ENCODE measurements at regions not wholly inside any gene's neighbourhood (a gene's known extent, or its start where the extent isn't known, plus 50 kb on each side); places are given as distances from the start of the nearest gene placed in this dataset.
"Not testable (repeated sequence)": the region's sequence is repeated elsewhere in the genome, so short reads cannot be mapped to it uniquely, and the experiment has no call there.

- Histone ChIP-seq H3K4me1 (ENCODE audit: low read length) (peaks cover 14% of the 10 kb centered on the region), H3K9ac (ENCODE audit: low read length) (no peak overlapping the region), H3K27ac (ENCODE audit: low read length) (no peak overlapping the region), H4K20me1 (ENCODE audit: insufficient read depth, low read depth, low read length) (no peaks in the 10 kb centered on the region), H3K79me2 (ENCODE audit: low read length) (no peaks in the 10 kb centered on the region), H3K27me3 (ENCODE audit: low read length) (no peaks in the 10 kb centered on the region), H3K9me2 (replicated peaks; ENCODE audit: insufficient read depth, low read length) (no peaks in the 10 kb centered on the region), H3K36me3 (ENCODE audit: insufficient read depth, low read length) (no peaks in the 10 kb centered on the region), H3K4me3 (ENCODE audit: low read length) (no peak overlapping the region), H3K9me3 (ENCODE audit: low read length) (no peaks in the 10 kb centered on the region), H2AFZ (ENCODE audit: low read length) (no peak overlapping the region), H3K4me2 (ENCODE audit: low read depth, low read length, poor library complexity, severe bottlenecking) (no peak overlapping the region)
- no peak for DNase-seq
These were observed 103.5 kb upstream of the ZNF438 start for GRCh38 chr10:31135171-31135570.

- DNase-seq; H3K9me3 ChIP-seq (ENCODE audit: low read length); H3K27ac ChIP-seq (ENCODE audit: low read length); H2AFZ ChIP-seq (ENCODE audit: low read length); H3K27me3 ChIP-seq (ENCODE audit: low read length); H3K9me2 ChIP-seq (replicated peaks; ENCODE audit: insufficient read depth, low read length); H3K9ac ChIP-seq (ENCODE audit: low read length); H3K4me3 ChIP-seq (ENCODE audit: low read length); H4K20me1 ChIP-seq (ENCODE audit: insufficient read depth, low read depth, low read length); H3K36me3 ChIP-seq (ENCODE audit: insufficient read depth, low read length); H3K4me2 ChIP-seq (ENCODE audit: low read depth, low read length, poor library complexity, severe bottlenecking); H3K79me2 ChIP-seq (ENCODE audit: low read length): not testable (repeated sequence)
- H3K4me1 ChIP-seq (ENCODE audit: low read length) = peaks cover 14% of the 10 kb centered on the region
These were observed 104.1 kb upstream of the ZNF438 start for GRCh38 chr10:31135791-31136190.

- no peak overlapping the region for H3K9ac ChIP-seq (ENCODE audit: low read length)
- H3K79me2 ChIP-seq (ENCODE audit: low read length) = no peaks in the 10 kb centered on the region
- no peak overlapping the region for H3K27ac ChIP-seq (ENCODE audit: low read length)
- H3K36me3 ChIP-seq (ENCODE audit: insufficient read depth, low read length) = no peaks in the 10 kb centered on the region
- no peaks in the 10 kb centered on the region for H4K20me1 ChIP-seq (ENCODE audit: insufficient read depth, low read depth, low read length)
- H3K4me1 ChIP-seq (ENCODE audit: low read length) = peaks cover 14% of the 10 kb centered on the region
- H3K27me3 ChIP-seq (ENCODE audit: low read length) = no peaks in the 10 kb centered on the region
- no peaks in the 10 kb centered on the region for H3K9me2 ChIP-seq (replicated peaks; ENCODE audit: insufficient read depth, low read length)
- no peak overlapping the region for H2AFZ ChIP-seq (ENCODE audit: low read length)
- no peak for DNase-seq
- no peaks in the 10 kb centered on the region for H3K9me3 ChIP-seq (ENCODE audit: low read length)
- H3K4me2 ChIP-seq (ENCODE audit: low read depth, low read length, poor library complexity, severe bottlenecking) = no peak overlapping the region
- H3K4me3 ChIP-seq (ENCODE audit: low read length) = no peak overlapping the region
These were observed 104.7 kb upstream of the ZNF438 start for GRCh38 chr10:31136386-31136785.

GRCh38 chr10:31136930-31137885 lies 105.5 kb upstream of the ZNF438 start:
- H3K9me2 ChIP-seq (replicated peaks; ENCODE audit: insufficient read depth, low read length) = no peaks in the 10 kb centered on the region
- no peaks in the 10 kb centered on the region for H4K20me1 ChIP-seq (ENCODE audit: insufficient read depth, low read depth, low read length)
- H3K79me2 ChIP-seq (ENCODE audit: low read length) = no peaks in the 10 kb centered on the region
- H3K4me2 ChIP-seq (ENCODE audit: low read depth, low read length, poor library complexity, severe bottlenecking) = no peak overlapping the region
- peaks cover 14% of the 10 kb centered on the region for H3K4me1 ChIP-seq (ENCODE audit: low read length)
- H3K27me3 ChIP-seq (ENCODE audit: low read length) = no peaks in the 10 kb centered on the region
- no peaks in the 10 kb centered on the region for H3K36me3 ChIP-seq (ENCODE audit: insufficient read depth, low read length)
- H3K4me3 ChIP-seq (ENCODE audit: low read length) = no peak overlapping the region
- H2AFZ ChIP-seq (ENCODE audit: low read length) = no peak overlapping the region
- no peak overlapping the region for H3K9ac ChIP-seq (ENCODE audit: low read length)
- H3K9me3 ChIP-seq (ENCODE audit: low read length) = no peaks in the 10 kb centered on the region
- H3K27ac ChIP-seq (ENCODE audit: low read length) = no peak overlapping the region
- DNase-seq = no peak

GRCh38 chr10:31138026-31138553 lies 106.4 kb upstream of the ZNF438 start:
- no peaks in the 10 kb centered on the region for H3K9me2 ChIP-seq (replicated peaks; ENCODE audit: insufficient read depth, low read length)
- no peak overlapping the region for H3K27ac ChIP-seq (ENCODE audit: low read length)
- H4K20me1 ChIP-seq (ENCODE audit: insufficient read depth, low read depth, low read length) = no peaks in the 10 kb centered on the region
- no peaks in the 10 kb centered on the region for H3K27me3 ChIP-seq (ENCODE audit: low read length)
- H3K4me3 ChIP-seq (ENCODE audit: low read length) = no peak overlapping the region
- H3K79me2 ChIP-seq (ENCODE audit: low read length) = no peaks in the 10 kb centered on the region
- H3K36me3 ChIP-seq (ENCODE audit: insufficient read depth, low read length) = no peaks in the 10 kb centered on the region
- no peak overlapping the region for H3K4me2 ChIP-seq (ENCODE audit: low read depth, low read length, poor library complexity, severe bottlenecking)
- H2AFZ ChIP-seq (ENCODE audit: low read length) = no peak overlapping the region
- no peak overlapping the region for H3K9ac ChIP-seq (ENCODE audit: low read length)
- no peak for DNase-seq
- no peaks in the 10 kb centered on the region for H3K9me3 ChIP-seq (ENCODE audit: low read length)
- peaks cover 14% of the 10 kb centered on the region for H3K4me1 ChIP-seq (ENCODE audit: low read length)

- H3K4me3 ChIP-seq (ENCODE audit: low read length) = no peak overlapping the region
- H3K9ac ChIP-seq (ENCODE audit: low read length) = no peak overlapping the region
- no peaks in the 10 kb centered on the region for H3K27me3 ChIP-seq (ENCODE audit: low read length)
- no peak overlapping the region for H2AFZ ChIP-seq (ENCODE audit: low read length)
- H3K4me1 ChIP-seq (ENCODE audit: low read length) = peaks cover 3% of the 10 kb centered on the region
- H3K9me2 ChIP-seq (replicated peaks; ENCODE audit: insufficient read depth, low read length) = no peaks in the 10 kb centered on the region
- H3K9me3 ChIP-seq (ENCODE audit: low read length) = no peaks in the 10 kb centered on the region
- no peak for DNase-seq
- H4K20me1 ChIP-seq (ENCODE audit: insufficient read depth, low read depth, low read length) = no peaks in the 10 kb centered on the region
- H3K36me3 ChIP-seq (ENCODE audit: insufficient read depth, low read length) = no peaks in the 10 kb centered on the region
- H3K79me2 ChIP-seq (ENCODE audit: low read length) = no peaks in the 10 kb centered on the region
- H3K4me2 ChIP-seq (ENCODE audit: low read depth, low read length, poor library complexity, severe bottlenecking) = no peak overlapping the region
- H3K27ac ChIP-seq (ENCODE audit: low read length) = no peak overlapping the region
These were observed 107.8 kb upstream of the ZNF438 start for GRCh38 chr10:31139497-31139896.

- no peak overlapping the region for H3K9ac ChIP-seq (ENCODE audit: low read length)
- H3K4me1 ChIP-seq (ENCODE audit: low read length) = no peaks in the 10 kb centered on the region
- H3K4me3 ChIP-seq (ENCODE audit: low read length) = no peak overlapping the region
- H3K79me2 ChIP-seq (ENCODE audit: low read length) = no peaks in the 10 kb centered on the region
- H2AFZ ChIP-seq (ENCODE audit: low read length) = no peak overlapping the region
- H4K20me1 ChIP-seq (ENCODE audit: insufficient read depth, low read depth, low read length) = no peaks in the 10 kb centered on the region
- no peak overlapping the region for H3K27ac ChIP-seq (ENCODE audit: low read length)
- H3K9me2 ChIP-seq (replicated peaks; ENCODE audit: insufficient read depth, low read length) = no peaks in the 10 kb centered on the region
- DNase-seq = no peak
- H3K27me3 ChIP-seq (ENCODE audit: low read length) = no peaks in the 10 kb centered on the region
- no peaks in the 10 kb centered on the region for H3K9me3 ChIP-seq (ENCODE audit: low read length)
- no peak overlapping the region for H3K4me2 ChIP-seq (ENCODE audit: low read depth, low read length, poor library complexity, severe bottlenecking)
- no peaks in the 10 kb centered on the region for H3K36me3 ChIP-seq (ENCODE audit: insufficient read depth, low read length)
These were observed 109.1 kb upstream of the ZNF438 start for GRCh38 chr10:31140716-31141115.

- no peak overlapping the region for H3K9ac ChIP-seq (ENCODE audit: low read length)
- H4K20me1 ChIP-seq (ENCODE audit: insufficient read depth, low read depth, low read length) = no peaks in the 10 kb centered on the region
- H3K4me3 ChIP-seq (ENCODE audit: low read length) = no peak overlapping the region
- no peak for DNase-seq
- no peak overlapping the region for H3K27ac ChIP-seq (ENCODE audit: low read length)
- H3K4me2 ChIP-seq (ENCODE audit: low read depth, low read length, poor library complexity, severe bottlenecking) = no peak overlapping the region
- no peaks in the 10 kb centered on the region for H3K36me3 ChIP-seq (ENCODE audit: insufficient read depth, low read length)
- no peaks in the 10 kb centered on the region for H3K9me2 ChIP-seq (replicated peaks; ENCODE audit: insufficient read depth, low read length)
- no peaks in the 10 kb centered on the region for H3K4me1 ChIP-seq (ENCODE audit: low read length)
- no peak overlapping the region for H2AFZ ChIP-seq (ENCODE audit: low read length)
- no peaks in the 10 kb centered on the region for H3K9me3 ChIP-seq (ENCODE audit: low read length)
- H3K79me2 ChIP-seq (ENCODE audit: low read length) = no peaks in the 10 kb centered on the region
- no peaks in the 10 kb centered on the region for H3K27me3 ChIP-seq (ENCODE audit: low read length)
These were observed 110.4 kb upstream of the ZNF438 start for GRCh38 chr10:31142026-31142425.

Data from Karpas-422 (cell line).